ENCODE measurements at regions not wholly inside any gene's neighbourhood (a gene's known extent, or its start where the extent isn't known, plus 50 kb on each side); places are given as distances from the start of the nearest gene placed in this dataset.

DNA sequence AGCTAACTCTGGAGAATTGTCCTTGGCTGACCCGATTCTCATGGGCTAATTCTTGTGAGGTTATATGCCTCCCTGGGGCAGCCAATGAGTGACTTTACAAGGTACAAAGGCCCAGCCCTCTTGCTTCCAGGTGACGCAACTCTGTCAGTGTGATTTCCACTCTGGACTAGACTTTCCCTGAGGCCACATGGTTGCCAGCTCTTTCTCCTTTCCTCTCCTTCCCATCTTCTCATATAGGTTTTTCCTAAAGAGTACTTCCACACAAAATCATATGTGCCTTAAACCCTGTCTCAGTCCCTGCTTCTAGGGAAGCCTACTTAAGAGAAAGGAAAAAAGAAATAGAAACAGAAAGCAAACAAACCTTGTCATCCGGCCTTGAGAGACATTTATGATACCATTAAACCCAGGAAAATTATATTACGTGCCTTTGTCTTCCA is 226.2 kb upstream of the ZSWIM2 start:
- H3K9me3 ChIP-seq (ENCODE audit: control insufficient read depth, insufficient read depth, low read length), result no peaks in the 10 kb centered on the region
- no peaks in the 10 kb centered on the region for H3K36me3 ChIP-seq (ENCODE audit: control insufficient read depth, insufficient read depth, low read length)
- no peak overlapping the region for H3K4me3 ChIP-seq (ENCODE audit: low read depth, low read length)
- 0 out of 2 replicates have a peak, but pooled peaks cover 5% of the 10 kb centered on the region for H3K4me1 ChIP-seq (ENCODE audit: control insufficient read depth, insufficient read depth, low read length)
- H3K9ac ChIP-seq (ENCODE audit: low read depth, low read length), result no peak overlapping the region
- no peaks in the 10 kb centered on the region for H3K27me3 ChIP-seq (ENCODE audit: control insufficient read depth, insufficient read depth, low read length)
- H3K27ac ChIP-seq (ENCODE audit: low read depth, low read length), result no peak overlapping the region

DNA sequence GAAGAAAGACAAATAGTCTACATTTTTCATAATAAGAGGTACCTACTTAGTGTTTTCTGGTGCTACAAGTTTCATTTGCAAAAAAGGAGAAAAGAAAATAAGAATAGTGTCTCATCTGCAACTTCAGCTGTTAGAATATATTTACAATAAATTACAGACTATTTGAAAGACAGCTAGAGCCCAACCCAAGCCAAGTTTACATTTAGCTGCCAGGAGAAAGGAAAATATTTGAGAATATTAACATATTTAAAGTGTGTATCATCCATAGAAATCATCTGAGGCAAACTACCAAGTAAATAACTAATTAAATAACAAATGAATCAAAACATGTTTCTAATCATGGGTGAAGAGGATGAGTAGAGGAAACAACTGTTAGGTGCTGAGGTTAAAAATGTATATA is 209.2 kb upstream of the ZSWIM2 start:
- no peaks in the 10 kb centered on the region for H3K36me3 ChIP-seq (ENCODE audit: control insufficient read depth, insufficient read depth, low read length)

DNA sequence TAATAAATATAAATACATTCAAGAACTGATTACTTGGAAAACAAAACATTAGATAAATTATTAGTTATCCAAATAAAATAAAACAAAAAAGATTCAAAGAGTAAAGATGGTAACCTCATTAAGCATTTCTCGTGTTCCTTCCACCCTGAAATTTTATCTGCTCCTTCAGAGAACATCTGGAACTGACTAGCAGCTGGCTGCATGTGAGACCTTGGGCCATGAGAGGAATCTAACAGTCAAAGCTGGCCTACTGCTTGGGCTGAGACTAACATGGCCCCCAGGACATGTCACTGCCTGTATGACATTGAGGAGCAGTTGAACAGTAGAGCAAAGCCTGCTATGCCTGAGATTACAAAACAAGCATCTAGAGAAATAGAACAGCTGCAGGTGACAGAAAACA is 208.5 kb upstream of the ZSWIM2 start:
- H3K4me3 ChIP-seq (ENCODE audit: low read depth, low read length), result no peak overlapping the region
- H3K36me3 ChIP-seq (ENCODE audit: control insufficient read depth, insufficient read depth, low read length), result no peaks in the 10 kb centered on the region
- no peaks in the 10 kb centered on the region for H3K9me3 ChIP-seq (ENCODE audit: control insufficient read depth, insufficient read depth, low read length)
- H3K27ac ChIP-seq (ENCODE audit: low read depth, low read length), result no peak overlapping the region
- no peaks in the 10 kb centered on the region for H3K4me1 ChIP-seq (ENCODE audit: control insufficient read depth, insufficient read depth, low read length)
- H3K9ac ChIP-seq (ENCODE audit: low read depth, low read length), result no peak overlapping the region
- H3K27me3 ChIP-seq (ENCODE audit: control insufficient read depth, insufficient read depth, low read length), result no peaks in the 10 kb centered on the region

More for the DNA sequence above, 209.2 kb upstream of the ZSWIM2 start:
- Histone ChIP-seq H3K4me3 (ENCODE audit: low read depth, low read length) (no peak overlapping the region), H3K27me3 (ENCODE audit: control insufficient read depth, insufficient read depth, low read length) (no peaks in the 10 kb centered on the region), H3K9ac (ENCODE audit: low read depth, low read length) (no peak overlapping the region), H3K27ac (ENCODE audit: low read depth, low read length) (no peak overlapping the region), H3K9me3 (ENCODE audit: control insufficient read depth, insufficient read depth, low read length) (no peaks in the 10 kb centered on the region), H3K4me1 (ENCODE audit: control insufficient read depth, insufficient read depth, low read length) (no peaks in the 10 kb centered on the region)

DNA sequence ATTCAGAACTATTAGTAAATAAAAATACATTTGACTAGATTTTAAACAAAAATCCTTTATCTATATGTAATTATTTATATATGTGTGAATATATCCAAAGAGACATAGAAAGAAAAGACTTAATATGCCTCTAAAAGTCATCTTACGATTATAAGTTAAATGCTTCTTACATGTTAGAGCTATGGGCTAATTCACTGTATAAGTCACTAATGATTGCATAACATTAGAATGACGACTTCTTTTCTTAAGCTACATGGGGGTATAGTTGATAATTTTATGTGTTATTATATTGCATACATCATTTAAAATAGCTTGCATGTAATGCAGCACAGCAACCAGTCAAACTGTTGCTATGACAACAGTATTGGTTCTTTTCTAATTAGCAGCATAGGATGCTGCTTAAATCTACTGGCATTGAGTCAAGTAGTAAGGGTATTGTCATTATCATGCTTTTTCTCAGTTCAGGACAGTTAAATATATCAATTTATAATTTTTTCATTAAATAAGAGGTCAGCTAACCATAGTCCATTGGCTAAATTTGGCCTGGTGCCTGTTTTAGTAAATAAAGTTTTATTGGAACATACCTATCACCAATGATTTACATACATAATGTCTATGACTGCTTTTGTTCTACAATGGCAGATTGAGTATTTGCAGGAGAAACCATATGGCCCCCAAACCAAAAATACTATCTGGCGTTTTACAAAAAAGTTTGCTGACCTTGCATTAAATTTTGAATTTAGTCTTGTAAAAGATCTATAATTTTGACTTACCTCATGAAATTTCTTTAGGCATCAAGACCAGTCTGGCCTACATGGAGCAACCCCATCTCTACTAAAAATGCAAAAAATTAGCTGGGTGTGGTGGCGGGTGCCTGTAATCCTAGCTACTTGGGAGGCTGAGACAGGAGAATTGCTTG is 207.7 kb upstream of the ZSWIM2 start:
- Histone ChIP-seq H3K4me3 (ENCODE audit: low read depth, low read length) (no peak overlapping the region), H3K9me3 (ENCODE audit: control insufficient read depth, insufficient read depth, low read length) (no peaks in the 10 kb centered on the region), H3K9ac (ENCODE audit: low read depth, low read length) (no peak overlapping the region), H3K27ac (ENCODE audit: low read depth, low read length) (no peak overlapping the region), H3K36me3 (ENCODE audit: control insufficient read depth, insufficient read depth, low read length) (no peaks in the 10 kb centered on the region), H3K4me1 (ENCODE audit: control insufficient read depth, insufficient read depth, low read length) (no peaks in the 10 kb centered on the region), H3K27me3 (ENCODE audit: control insufficient read depth, insufficient read depth, low read length) (no peaks in the 10 kb centered on the region)

DNA sequence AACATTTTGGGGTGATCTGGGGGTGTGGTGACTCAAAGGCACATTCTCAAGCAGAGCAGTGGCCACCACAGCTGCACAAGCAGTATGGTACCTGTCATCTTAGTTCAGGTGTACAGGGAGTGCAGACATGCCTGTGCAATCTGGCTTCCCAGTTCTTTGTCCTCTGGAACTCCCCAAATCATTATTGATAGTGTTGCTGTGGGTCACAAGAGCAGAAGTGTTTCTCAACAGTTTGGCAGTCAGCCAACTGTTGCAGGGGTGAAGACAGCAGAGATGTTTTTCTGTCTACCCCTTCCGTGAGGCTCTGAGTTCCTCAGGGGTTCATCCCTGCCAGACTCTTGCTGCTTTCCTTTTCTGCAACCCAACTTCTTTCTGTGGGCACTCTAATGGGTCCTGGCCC is 206.5 kb upstream of the ZSWIM2 start:
- no peaks in the 10 kb centered on the region for H3K9me3 ChIP-seq (ENCODE audit: control insufficient read depth, insufficient read depth, low read length)
- H3K4me3 ChIP-seq (ENCODE audit: low read depth, low read length), result no peak overlapping the region
- no peaks in the 10 kb centered on the region for H3K36me3 ChIP-seq (ENCODE audit: control insufficient read depth, insufficient read depth, low read length)
- H3K27me3 ChIP-seq (ENCODE audit: control insufficient read depth, insufficient read depth, low read length), result no peaks in the 10 kb centered on the region
- H3K4me1 ChIP-seq (ENCODE audit: control insufficient read depth, insufficient read depth, low read length), result no peaks in the 10 kb centered on the region
- no peak overlapping the region for H3K9ac ChIP-seq (ENCODE audit: low read depth, low read length)
- no peak overlapping the region for H3K27ac ChIP-seq (ENCODE audit: low read depth, low read length)

DNA sequence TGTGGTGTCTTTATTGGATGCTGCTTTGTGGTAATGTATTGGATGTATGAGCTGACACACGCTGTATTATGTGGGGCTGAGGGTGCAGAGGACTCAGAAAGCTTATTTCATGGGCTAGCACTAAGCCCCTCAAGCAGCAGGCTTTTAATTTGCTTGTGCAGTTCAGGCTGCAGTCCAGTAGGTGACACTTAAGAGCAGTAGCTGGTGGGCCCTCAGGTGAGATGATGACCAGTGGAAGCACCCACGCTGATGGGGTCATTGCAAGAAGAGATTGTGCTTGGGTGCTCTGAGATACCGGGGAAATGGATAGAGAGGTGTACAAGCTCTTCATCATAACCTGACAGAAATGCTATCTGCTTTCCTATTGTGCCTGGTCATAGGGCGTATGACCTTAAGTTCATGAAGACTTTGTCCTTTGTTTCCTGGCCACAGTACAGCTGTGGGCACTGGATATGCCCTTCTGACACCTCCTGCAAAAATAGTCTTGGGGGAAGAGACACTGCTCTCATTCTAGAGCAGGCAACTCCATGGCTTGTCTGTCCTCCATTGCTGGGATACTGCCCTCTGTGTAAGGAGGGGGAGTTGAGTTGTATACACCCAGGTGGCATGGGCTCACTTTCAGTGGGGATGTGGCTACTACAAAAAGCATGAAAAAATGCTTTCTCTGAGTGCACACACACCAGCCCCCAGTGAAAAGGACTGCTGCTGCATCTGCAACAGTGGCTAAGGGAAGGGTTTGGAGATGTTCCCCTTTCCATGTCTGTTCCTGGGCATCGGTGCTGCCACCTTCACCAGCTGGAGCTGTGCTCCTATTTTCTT is 205.7 kb upstream of the ZSWIM2 start:
- Histone ChIP-seq H3K4me1 (ENCODE audit: control insufficient read depth, insufficient read depth, low read length) (no peaks in the 10 kb centered on the region), H3K9ac (ENCODE audit: low read depth, low read length) (no peak overlapping the region), H3K4me3 (ENCODE audit: low read depth, low read length) (no peak overlapping the region), H3K27ac (ENCODE audit: low read depth, low read length) (no peak overlapping the region), H3K27me3 (ENCODE audit: control insufficient read depth, insufficient read depth, low read length) (no peaks in the 10 kb centered on the region), H3K9me3 (ENCODE audit: control insufficient read depth, insufficient read depth, low read length) (no peaks in the 10 kb centered on the region), H3K36me3 (ENCODE audit: control insufficient read depth, insufficient read depth, low read length) (no peaks in the 10 kb centered on the region)

DNA sequence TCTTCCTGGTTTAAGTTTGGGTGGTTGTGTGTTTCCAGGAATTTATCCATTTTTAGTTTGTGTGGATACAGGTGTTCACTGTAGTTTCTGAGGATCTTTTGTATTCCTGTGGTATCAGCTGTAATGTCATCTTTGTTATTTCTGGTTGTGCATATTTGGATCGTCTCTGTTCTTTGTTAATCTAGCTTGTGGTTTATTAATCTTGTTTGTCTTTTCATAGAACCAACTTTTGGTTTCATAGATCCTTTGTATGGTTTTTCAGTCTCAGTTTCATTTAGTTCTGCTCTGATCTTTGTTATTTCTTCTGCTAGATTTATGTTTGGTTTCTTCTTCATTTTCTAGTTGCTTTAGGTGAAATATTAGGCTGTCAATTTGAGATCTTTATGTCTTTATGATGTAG is 202.4 kb upstream of the ZSWIM2 start:
- H3K27me3 ChIP-seq (ENCODE audit: control insufficient read depth, insufficient read depth, low read length), result no peaks in the 10 kb centered on the region
- H3K27ac ChIP-seq (ENCODE audit: low read depth, low read length), result no peak overlapping the region
- H3K4me1 ChIP-seq (ENCODE audit: control insufficient read depth, insufficient read depth, low read length), result no peaks in the 10 kb centered on the region
- H3K4me3 ChIP-seq (ENCODE audit: low read depth, low read length), result no peak overlapping the region
- no peak overlapping the region for H3K9ac ChIP-seq (ENCODE audit: low read depth, low read length)
- no peaks in the 10 kb centered on the region for H3K9me3 ChIP-seq (ENCODE audit: control insufficient read depth, insufficient read depth, low read length)
- no peaks in the 10 kb centered on the region for H3K36me3 ChIP-seq (ENCODE audit: control insufficient read depth, insufficient read depth, low read length)

DNA sequence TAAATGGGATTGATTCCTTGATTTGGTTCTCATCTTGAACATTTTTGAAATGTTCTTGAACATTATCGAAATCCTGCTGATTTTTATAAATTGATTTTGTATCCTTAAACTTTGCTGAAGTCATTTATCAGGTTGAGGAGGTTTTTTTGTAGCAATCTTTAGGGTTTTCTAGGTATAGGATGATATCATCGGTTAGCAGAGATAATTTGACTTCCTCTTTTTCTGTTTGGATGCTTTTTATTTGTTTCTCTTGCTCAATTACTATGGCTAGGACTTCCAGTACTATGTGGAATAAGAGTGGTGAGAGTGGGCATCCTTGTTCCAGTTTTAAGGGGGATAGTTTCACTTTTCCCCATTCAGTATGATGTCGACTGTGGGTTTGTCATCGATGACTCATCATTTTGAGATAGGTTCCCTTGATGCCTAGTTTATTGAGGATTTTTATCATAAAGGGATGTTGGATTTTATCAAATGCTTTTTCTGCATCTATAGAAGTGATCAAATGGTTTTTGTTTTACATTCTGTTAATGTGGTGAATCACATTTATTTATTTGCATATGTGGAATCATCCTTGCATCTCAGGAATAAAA is 201.5 kb upstream of the ZSWIM2 start:
- H3K9ac ChIP-seq (ENCODE audit: low read depth, low read length), result no peak overlapping the region
- no peak overlapping the region for H3K4me3 ChIP-seq (ENCODE audit: low read depth, low read length)
- no peaks in the 10 kb centered on the region for H3K4me1 ChIP-seq (ENCODE audit: control insufficient read depth, insufficient read depth, low read length)
- H3K27ac ChIP-seq (ENCODE audit: low read depth, low read length), result no peak overlapping the region
- no peaks in the 10 kb centered on the region for H3K36me3 ChIP-seq (ENCODE audit: control insufficient read depth, insufficient read depth, low read length)
- no peaks in the 10 kb centered on the region for H3K27me3 ChIP-seq (ENCODE audit: control insufficient read depth, insufficient read depth, low read length)
- H3K9me3 ChIP-seq (ENCODE audit: control insufficient read depth, insufficient read depth, low read length), result no peaks in the 10 kb centered on the region

DNA sequence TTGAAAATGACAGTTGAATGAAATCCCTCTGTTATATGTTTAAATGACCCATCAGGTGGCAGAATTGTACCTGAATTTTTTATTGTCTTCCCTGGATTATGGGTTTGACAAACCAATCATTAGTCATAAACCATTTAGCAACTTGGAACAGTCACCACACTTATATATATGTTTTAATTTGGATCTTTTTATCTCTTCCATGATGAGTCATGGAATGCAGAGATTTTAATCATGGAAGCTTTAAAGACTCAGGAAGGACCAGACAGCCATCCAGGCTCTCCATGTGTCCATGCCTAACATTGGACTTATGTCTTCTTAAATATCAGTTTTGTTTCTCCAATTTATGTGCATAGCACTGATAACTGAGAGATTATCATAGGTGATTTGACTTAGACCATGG is 188.3 kb upstream of the ZSWIM2 start:
- no peak overlapping the region for H3K27ac ChIP-seq (ENCODE audit: low read depth, low read length)
- H3K9ac ChIP-seq (ENCODE audit: low read depth, low read length), result no peak overlapping the region
- no peaks in the 10 kb centered on the region for H3K9me3 ChIP-seq (ENCODE audit: control insufficient read depth, insufficient read depth, low read length)
- no peaks in the 10 kb centered on the region for H3K4me1 ChIP-seq (ENCODE audit: control insufficient read depth, insufficient read depth, low read length)
- no peak overlapping the region for H3K4me3 ChIP-seq (ENCODE audit: low read depth, low read length)
- H3K27me3 ChIP-seq (ENCODE audit: control insufficient read depth, insufficient read depth, low read length), result no peaks in the 10 kb centered on the region
- no peaks in the 10 kb centered on the region for H3K36me3 ChIP-seq (ENCODE audit: control insufficient read depth, insufficient read depth, low read length)

DNA sequence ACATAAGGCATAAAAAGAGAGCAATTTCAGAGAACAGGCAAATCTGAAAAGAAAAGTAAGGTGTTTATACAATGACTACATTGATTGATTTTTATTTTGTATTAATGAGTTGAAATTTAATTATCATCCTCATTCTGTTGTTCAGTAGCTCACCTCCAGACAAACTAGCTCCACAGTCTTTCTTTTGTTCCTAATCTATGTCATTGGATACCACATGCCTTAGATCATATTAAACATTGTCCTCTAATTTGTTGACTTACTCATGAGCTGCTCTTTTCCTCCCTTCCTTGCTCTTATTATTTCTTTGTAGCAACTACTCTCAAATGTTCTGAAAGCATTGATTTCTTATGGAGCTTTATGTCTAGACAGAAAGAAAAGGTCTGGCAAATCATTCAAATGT is 185.5 kb upstream of the ZSWIM2 start:
- H3K27me3 ChIP-seq (ENCODE audit: control insufficient read depth, insufficient read depth, low read length), result no peaks in the 10 kb centered on the region

DNA sequence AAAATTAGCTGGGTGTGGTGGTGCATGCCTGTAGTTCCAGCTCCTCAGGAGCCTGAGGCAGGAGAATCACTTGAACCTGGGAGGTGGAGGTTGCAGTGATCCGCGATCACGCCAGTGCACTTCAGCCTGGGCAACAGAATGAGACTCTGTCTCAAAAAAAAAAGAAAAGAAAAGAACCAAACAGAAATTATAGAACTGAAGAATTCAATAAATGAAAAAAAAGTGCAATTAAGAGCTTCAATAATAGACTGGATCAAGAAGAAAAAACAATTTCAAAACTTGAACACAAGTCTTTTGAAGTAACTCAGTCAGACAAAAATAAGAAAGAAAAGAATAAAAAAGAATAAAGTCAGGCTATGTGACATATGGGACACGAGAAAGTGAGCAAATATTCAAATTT is 175.8 kb upstream of the ZSWIM2 start:
- no peak overlapping the region for H3K9ac ChIP-seq (ENCODE audit: low read depth, low read length)
- H3K36me3 ChIP-seq (ENCODE audit: control insufficient read depth, insufficient read depth, low read length), result no peaks in the 10 kb centered on the region
- no peaks in the 10 kb centered on the region for H3K27me3 ChIP-seq (ENCODE audit: control insufficient read depth, insufficient read depth, low read length)

More for the DNA sequence above, 185.5 kb upstream of the ZSWIM2 start:
- H3K4me1 ChIP-seq (ENCODE audit: control insufficient read depth, insufficient read depth, low read length), result no peaks in the 10 kb centered on the region
- no peaks in the 10 kb centered on the region for H3K9me3 ChIP-seq (ENCODE audit: control insufficient read depth, insufficient read depth, low read length)
- H3K9ac ChIP-seq (ENCODE audit: low read depth, low read length), result no peak overlapping the region
- H3K4me3 ChIP-seq (ENCODE audit: low read depth, low read length), result no peak overlapping the region
- no peak overlapping the region for H3K27ac ChIP-seq (ENCODE audit: low read depth, low read length)
- no peaks in the 10 kb centered on the region for H3K36me3 ChIP-seq (ENCODE audit: control insufficient read depth, insufficient read depth, low read length)

More for the DNA sequence above, 175.8 kb upstream of the ZSWIM2 start:
- Histone ChIP-seq H3K27ac (ENCODE audit: low read depth, low read length) (no peak overlapping the region), H3K4me1 (ENCODE audit: control insufficient read depth, insufficient read depth, low read length) (no peaks in the 10 kb centered on the region), H3K9me3 (ENCODE audit: control insufficient read depth, insufficient read depth, low read length) (no peaks in the 10 kb centered on the region), H3K4me3 (ENCODE audit: low read depth, low read length) (no peak overlapping the region)
